A673 (cell line): ENCODE measurements at regions not wholly inside any gene's neighbourhood (a gene's known extent, or its start where the extent isn't known, plus 50 kb on each side); places are given as distances from the start of the nearest gene placed in this dataset.

Experiments
- BruUV-seq: library from RNA; stranded (reverse); fragments of 400-500 nt; replicated peaks from 2 replicates; lab custom pipeline; 2021; lab: Mats Ljungman, UMichigan
- CTCF ChIA-PET: fragments of 300-600 bp; sonication (Branson Sonifier 250); formaldehyde crosslinking; loops from one replicate; lab custom pipeline; 2022; ENCODE audit warnings: antibody characterized with exemption; lab: Charles Lee
- POLR2A ChIA-PET: fragments of 300-600 bp; sonication (Branson Sonifier 250); formaldehyde crosslinking; loops from one replicate; lab custom pipeline; 2022; ENCODE audit warnings: antibody characterized with exemption; ENCODE audit not compliant: low non-redundant PET; lab: Charles Lee
- DNase-seq: peaks from one replicate; pipeline ENCODE4 v3.0.0-alpha.2; 2015; ENCODE audit warnings: low spot score
- H3K27ac ChIP-seq: fragments of 200-600 bp; sonication (generic); 2 replicates; pipeline ENCODE4 v1.5.1; 2016; ENCODE audit warnings: mixed run types, low read depth, mild to moderate bottlenecking, mixed read lengths, antibody characterized with exemption, low read length; ENCODE audit not compliant: poor library complexity, severe bottlenecking
- H3K27me3 ChIP-seq: fragments of 200-600 bp; sonication (generic); replicated peaks from 2 replicates; pipeline ENCODE4 v1.6.1; 2017; ENCODE audit warnings: mixed run types, low read depth, mild to moderate bottlenecking, mixed read lengths, antibody characterized with exemption, low read length; ENCODE audit not compliant: insufficient read depth, poor library complexity
- H3K36me3 ChIP-seq: fragments of 200-600 bp; sonication (generic); 2 replicates; pipeline ENCODE4 v1.6.1; 2016; ENCODE audit warnings: mixed run types, mild to moderate bottlenecking, mixed read lengths, antibody characterized with exemption, low read length; ENCODE audit not compliant: insufficient read depth, poor library complexity, severe bottlenecking
- H3K4me1 ChIP-seq: fragments of 200-600 bp; sonication (generic); 2 replicates; pipeline ENCODE4 v1.6.1; 2017; ENCODE audit warnings: mixed run types, mild to moderate bottlenecking, mixed read lengths, antibody characterized with exemption, low read length; ENCODE audit not compliant: insufficient read depth, poor library complexity, severe bottlenecking
- H3K4me3 ChIP-seq: fragments of 200-600 bp; sonication (generic); 2 replicates; pipeline ENCODE4 v1.5.1; 2016; ENCODE audit warnings: low read depth, mixed run types, mild to moderate bottlenecking, mixed read lengths, low read length; ENCODE audit not compliant: poor library complexity, severe bottlenecking
- H3K9me3 ChIP-seq: fragments of 200-600 bp; sonication (generic); 2 replicates; pipeline ENCODE4 v1.6.1; 2016; ENCODE audit warnings: mixed run types, low read depth, mild to moderate bottlenecking, mixed read lengths, antibody characterized with exemption, low read length; ENCODE audit not compliant: poor library complexity, severe bottlenecking
- EZH2 ChIP-seq: fragments of 200-600 bp; sonication (generic); IDR thresholded peaks from 2 replicates; pipeline ENCODE4 v1.6.1; 2017; ENCODE audit warnings: borderline replicate concordance, low read depth, mild to moderate bottlenecking, mixed read lengths, antibody characterized with exemption, low read length; ENCODE audit not compliant: poor library complexity, severe bottlenecking
- intact Hi-C: fragments of 100-400 bp; cut with micrococcal nuclease; formaldehyde crosslinking; loops from one replicate; pipeline ENCODE4 v1.10.0; 2022; ENCODE audit not compliant: unreplicated experiment
- TF ChIP-seq, protein P1 (sequence below): fragments of 300-800, 200-600 bp; sonication (generic); conservative IDR thresholded peaks from 2 replicates; pipeline ENCODE4 v1.5.1; 2017; ENCODE audit warnings: low read depth, mild to moderate bottlenecking, antibody characterized with exemption, low read length, moderate library complexity, mixed read lengths

DNA sequence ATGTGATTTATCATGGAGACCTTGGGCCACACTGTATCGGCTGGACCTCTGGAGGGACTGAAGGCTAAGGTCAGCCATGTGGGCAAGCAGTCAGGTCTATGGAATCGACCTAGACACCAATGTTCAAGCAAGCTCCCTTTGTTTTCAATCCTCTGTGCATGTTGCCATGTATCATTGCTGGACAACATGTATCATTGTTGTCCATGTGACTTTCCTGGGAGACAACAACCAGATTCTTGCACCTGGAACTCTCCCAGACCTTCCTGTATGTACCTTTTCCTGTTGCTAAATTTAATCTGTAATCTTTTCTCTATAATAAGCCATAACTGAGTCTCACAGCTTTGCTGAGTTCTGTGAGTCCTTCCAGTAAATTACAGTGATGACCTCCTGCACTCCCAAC, 329.4 kb upstream of the BOD1L1 start:
- TF ChIP-seq, protein P1, sequence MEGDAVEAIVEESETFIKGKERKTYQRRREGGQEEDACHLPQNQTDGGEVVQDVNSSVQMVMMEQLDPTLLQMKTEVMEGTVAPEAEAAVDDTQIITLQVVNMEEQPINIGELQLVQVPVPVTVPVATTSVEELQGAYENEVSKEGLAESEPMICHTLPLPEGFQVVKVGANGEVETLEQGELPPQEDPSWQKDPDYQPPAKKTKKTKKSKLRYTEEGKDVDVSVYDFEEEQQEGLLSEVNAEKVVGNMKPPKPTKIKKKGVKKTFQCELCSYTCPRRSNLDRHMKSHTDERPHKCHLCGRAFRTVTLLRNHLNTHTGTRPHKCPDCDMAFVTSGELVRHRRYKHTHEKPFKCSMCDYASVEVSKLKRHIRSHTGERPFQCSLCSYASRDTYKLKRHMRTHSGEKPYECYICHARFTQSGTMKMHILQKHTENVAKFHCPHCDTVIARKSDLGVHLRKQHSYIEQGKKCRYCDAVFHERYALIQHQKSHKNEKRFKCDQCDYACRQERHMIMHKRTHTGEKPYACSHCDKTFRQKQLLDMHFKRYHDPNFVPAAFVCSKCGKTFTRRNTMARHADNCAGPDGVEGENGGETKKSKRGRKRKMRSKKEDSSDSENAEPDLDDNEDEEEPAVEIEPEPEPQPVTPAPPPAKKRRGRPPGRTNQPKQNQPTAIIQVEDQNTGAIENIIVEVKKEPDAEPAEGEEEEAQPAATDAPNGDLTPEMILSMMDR, result no peak
- no peak for TF ChIP-seq EZH2
- CTCF ChIA-PET, result no interaction called here
- no TSS peak for BruUV-seq

DNA sequence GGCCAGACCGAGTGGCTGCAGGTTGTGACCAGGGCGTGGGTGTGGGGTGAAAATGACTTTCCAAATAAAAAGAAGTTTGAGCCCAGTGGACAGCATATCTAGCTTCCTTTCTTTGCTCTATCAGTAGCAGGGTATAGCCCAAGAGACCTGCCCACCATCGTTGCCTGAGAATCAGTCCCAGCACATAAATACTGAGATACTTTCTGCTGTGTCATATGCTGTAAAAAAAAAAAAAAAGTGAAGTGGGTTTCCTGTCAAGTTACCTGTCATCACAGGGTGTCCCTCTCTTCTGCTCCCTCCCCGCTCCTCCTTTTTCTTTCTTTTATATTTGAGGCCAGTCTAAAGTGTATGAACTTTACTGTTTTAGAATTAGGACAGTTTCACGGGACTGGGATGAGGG, 330.3 kb upstream of the BOD1L1 start:
- H3K9me3 ChIP-seq, result no peaks in the 10 kb centered on the region
- ChIA-PET POLR2A (no interaction called here), CTCF (interaction anchor here (0.7 kb wide), 1 partner anchor 413 kb away, joined by 3 read pairs; no protein-coding TSS in a partner anchor)
- intact Hi-C loops, result no loop called here
- H3K36me3 ChIP-seq, result no peaks in the 10 kb centered on the region
- H3K27ac ChIP-seq, result no peak overlapping the region
- no peak for DNase-seq
- H3K4me3 ChIP-seq, result no peak overlapping the region
- TF ChIP-seq, protein P1, result no peak
- no peak for TF ChIP-seq EZH2
- BruUV-seq, result no TSS peak
- H3K27me3 ChIP-seq, result no peaks in the 10 kb centered on the region
- peaks cover 9% of the 10 kb centered on the region for H3K4me1 ChIP-seq

More for the DNA sequence above, 329.4 kb upstream of the BOD1L1 start:
- H3K9me3 ChIP-seq, result no peaks in the 10 kb centered on the region
- H3K4me1 ChIP-seq, result peaks cover 9% of the 10 kb centered on the region
- intact Hi-C loops, result no loop called here
- POLR2A ChIA-PET, result no interaction called here
- no peak overlapping the region for H3K4me3 ChIP-seq
- H3K36me3 ChIP-seq, result no peaks in the 10 kb centered on the region
- no peaks in the 10 kb centered on the region for H3K27me3 ChIP-seq
- no peak for DNase-seq
- H3K27ac ChIP-seq, result no peak overlapping the region

DNA sequence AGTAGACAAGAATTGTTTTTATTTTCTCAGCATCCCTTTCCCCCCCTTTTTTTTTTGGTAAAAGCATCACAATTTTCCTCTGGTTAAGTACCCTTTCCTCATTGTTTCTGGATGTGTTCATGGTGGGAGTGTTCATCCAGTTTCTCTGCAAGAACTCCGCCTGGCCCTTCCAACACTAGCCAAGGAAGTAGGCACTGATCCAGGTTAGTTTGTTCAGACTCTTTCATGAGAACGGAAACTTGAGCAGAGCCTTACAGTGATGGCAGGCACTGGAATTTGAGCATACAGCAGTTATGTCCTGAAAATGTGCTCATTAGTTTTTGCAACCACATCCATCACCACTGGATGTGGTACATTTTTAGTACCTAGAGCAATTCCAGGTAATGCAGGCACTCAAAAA, 336.1 kb upstream of the BOD1L1 start:
- Histone ChIP-seq H3K4me3 (no peak overlapping the region), H3K27me3 (no peaks in the 10 kb centered on the region), H3K27ac (no peak overlapping the region), H3K9me3 (no peaks in the 10 kb centered on the region), H3K36me3 (no peaks in the 10 kb centered on the region), H3K4me1 (no peaks in the 10 kb centered on the region)
- POLR2A ChIA-PET, result no interaction called here
- intact Hi-C loops, result no loop called here
- DNase-seq, result no peak
- BruUV-seq, result no TSS peak
- CTCF ChIA-PET, result no interaction called here
- no peak for TF ChIP-seq EZH2
- TF ChIP-seq, protein P1, result no peak
